GM12878 (cell line): ENCODE measurements at regions not wholly inside any gene's neighbourhood (a gene's known extent, or its start where the extent isn't known, plus 50 kb on each side); places are given as distances from the start of the nearest gene placed in this dataset.

Experiments
- ATAC-seq: fragments of 200-7000 bp; cut with Tn5 transposase; 3 replicates; pipeline ENCODE4 v1.9.1; 2020; ENCODE audit warnings: mild to moderate bottlenecking, moderate library complexity
- BruUV-seq: library from RNA; stranded (reverse); fragments of 400-500 nt; replicated peaks from 2 replicates; lab custom pipeline; 2021; lab: Mats Ljungman, UMichigan
- CTCF ChIA-PET: fragments of 300-600 bp; sonication (Branson Sonifier 250); formaldehyde crosslinking; extraction: SDS; loops from one replicate; lab custom pipeline; 2021; ENCODE audit warnings: inconsistent platforms; lab: Yijun Ruan, JAX
- POLR2A ChIA-PET: fragments of 350-600 bp; formaldehyde crosslinking; extraction: SDS; loops from one replicate; lab custom pipeline; 2021; ENCODE audit warnings: inconsistent platforms; lab: Charles Lee
- RAD21 ChIA-PET: fragments of 300-600 bp; sonication (Branson Sonifier 250); formaldehyde crosslinking; loops from one replicate; lab custom pipeline; 2023; ENCODE audit warnings: antibody characterized with exemption; ENCODE audit not compliant: unreplicated experiment; lab: Charles Lee
- SMC1A ChIA-PET: fragments of 300-600 bp; sonication (Branson Sonifier 250); formaldehyde crosslinking; loops from one replicate; lab custom pipeline; 2023; ENCODE audit not compliant: unreplicated experiment, uncharacterized antibody; lab: Charles Lee
- DNase-seq: peaks from one replicate; pipeline ENCODE4 v3.0.0-alpha.2; 2011; ENCODE audit warnings: low read depth, low spot score
- FAIRE-seq: peaks from 3 replicates; lab custom pipeline; 2011; peaks lifted over from hg19 to GRCh38; lab: Jason Lieb, UNC
- H2AFZ ChIP-seq: 2 replicates; pipeline ENCODE4 v1.6.0; 2011; ENCODE audit warnings: low read depth, low read length, control low read depth; ENCODE audit not compliant: control insufficient read depth
- H3K27ac ChIP-seq: 2 replicates; pipeline ENCODE4 v1.5.1; 2011; ENCODE audit warnings: control low read depth; ENCODE audit not compliant: control insufficient read depth, insufficient read depth
- H3K27me3 ChIP-seq, 2 experiments: replicated peaks in 1 of 2; 2 replicates each; pipeline versions ENCODE4 v1.6.0 to v1.6.1; 2011; ENCODE audit warnings: low read length in 1 of 2; ENCODE audit not compliant: control insufficient read depth in 2 of 2, insufficient read depth in 2 of 2
- H3K36me3 ChIP-seq, 2 experiments: 2 replicates each; pipeline ENCODE4 v1.5.1; 2011; ENCODE audit warnings: low read length in 1 of 2; ENCODE audit not compliant: control insufficient read depth in 2 of 2, insufficient read depth in 2 of 2
- H3K4me1 ChIP-seq: 2 replicates; pipeline ENCODE4 v1.6.1; 2011; ENCODE audit warnings: mild to moderate bottlenecking, low read length, moderate library complexity, mixed read lengths; ENCODE audit not compliant: control insufficient read depth, insufficient read depth
- H3K4me2 ChIP-seq: 2 replicates; pipeline ENCODE4 v1.6.0; 2011; ENCODE audit warnings: control low read depth; ENCODE audit not compliant: control insufficient read depth, insufficient read depth
- H3K4me3 ChIP-seq: fragments of 200-600 bp; sonication (generic); 2 replicates; pipeline ENCODE4 v1.5.1; 2016
- H3K79me2 ChIP-seq: 2 replicates; pipeline ENCODE4 v1.6.0; 2011; ENCODE audit warnings: low read length; ENCODE audit not compliant: control insufficient read depth, insufficient read depth
- H3K9ac ChIP-seq: 2 replicates; pipeline ENCODE4 v1.8.0; 2011; ENCODE audit warnings: low read length, control low read depth, mixed read lengths; ENCODE audit not compliant: control insufficient read depth, insufficient read depth
- H3K9me3 ChIP-seq: replicated peaks from 3 replicates; pipeline ENCODE4 v1.5.1; 2011; ENCODE audit warnings: mild to moderate bottlenecking, low read length; ENCODE audit not compliant: control insufficient read depth, insufficient read depth
- H4K20me1 ChIP-seq: 2 replicates; pipeline ENCODE4 v1.6.0; 2011; ENCODE audit not compliant: control insufficient read depth, insufficient read depth
- BCL11A ChIP-seq: IDR thresholded peaks from 2 replicates; pipeline ENCODE4 v1.6.1; 2011; ENCODE audit warnings: low read depth, low read length
- CBX3 ChIP-seq: fragments of 200-600 bp; sonication (generic); IDR thresholded peaks from 2 replicates; pipeline ENCODE4 v1.6.1; 2016; ENCODE audit warnings: low read depth, borderline replicate concordance
- FOXM1 ChIP-seq: IDR thresholded peaks from 2 replicates; pipeline ENCODE4 v1.6.1; 2012; ENCODE audit warnings: low read depth, mild to moderate bottlenecking, inconsistent platforms, low read length, moderate library complexity
- IKZF1 ChIP-seq: fragments of 450-650 bp; conservative IDR thresholded peaks from 2 replicates; pipeline ENCODE4 v1.6.1; 2017; ENCODE audit warnings: antibody characterized with exemption, mild to moderate bottlenecking
- LARP7 ChIP-seq: fragments of 450-650 bp; IDR thresholded peaks from 2 replicates; pipeline ENCODE4 v1.6.1; 2017; ENCODE audit warnings: mild to moderate bottlenecking
- MEF2A ChIP-seq: IDR thresholded peaks from 2 replicates; pipeline ENCODE4 v1.6.1; 2011; ENCODE audit warnings: low read depth, mild to moderate bottlenecking, low read length, moderate library complexity; ENCODE audit not compliant: insufficient read depth
- MEF2B ChIP-seq: fragments of 450-650 bp; IDR thresholded peaks from 2 replicates; pipeline ENCODE4 v1.6.1; 2018; ENCODE audit warnings: mild to moderate bottlenecking, moderate library complexity; ENCODE audit not compliant: partially characterized antibody, poor library complexity, severe bottlenecking
- SP1 ChIP-seq: IDR thresholded peaks from one replicate; pipeline ENCODE4 v1.6.1; 2011; ENCODE audit warnings: low read depth, low read length
- SPI1 ChIP-seq: IDR thresholded peaks from 2 replicates; pipeline ENCODE4 v1.6.1; 2011; ENCODE audit warnings: low read depth, mild to moderate bottlenecking, low read length, moderate library complexity, borderline replicate concordance; ENCODE audit not compliant: insufficient read depth
- STAT3 ChIP-seq: IDR thresholded peaks from 2 replicates; pipeline ENCODE4 v1.6.1; 2011; ENCODE audit warnings: low read depth, low read length, improper control_type of control experiment
- TCF12 ChIP-seq: IDR thresholded peaks from 2 replicates; pipeline ENCODE4 v1.6.1; 2011; ENCODE audit warnings: low read depth, mild to moderate bottlenecking, low read length
- ZBTB11 ChIP-seq: fragments of 450-650 bp; formaldehyde crosslinking; IDR thresholded peaks from 2 replicates; pipeline ENCODE4 v1.5.0; 2022; ENCODE audit warnings: mild to moderate bottlenecking, missing genetic modification characterization
- WGBS: methylation state at CpG from one replicate; pipeline ENCODE4 v1.1.6; 2016; ENCODE audit warnings: low lambda C conversion rate; ENCODE audit not compliant: insufficient replicate concordance, insufficient coverage; ENCODE audit errors: missing lambda C conversion rate; 5-methylcytosine and 5-hydroxymethylcytosine counted together
- in situ Hi-C: fragments of 300-500 bp; cut with MboI; formaldehyde crosslinking; loops from 9 replicates; pipeline ENCODE4 v1.14.3; 2018; ENCODE audit warnings: mixed read lengths
- intact Hi-C: fragments of 100-400 bp; cut with micrococcal nuclease; formaldehyde crosslinking; loops from one replicate; pipeline ENCODE4 v1.14.2; 2022; ENCODE audit not compliant: unreplicated experiment
- TF ChIP-seq, protein P1 (sequence below): IDR thresholded peaks from 2 replicates; pipeline ENCODE4 v1.6.1; 2012; ENCODE audit warnings: low read length, inconsistent platforms

GRCh38 chr14:104376202-104377140, 203.1 kb upstream of the C14orf180 start:
- Histone ChIP-seq H4K20me1 (no peaks in the 10 kb centered on the region), H3K9ac (no peak overlapping the region), H3K79me2 (no peaks in the 10 kb centered on the region), H3K27me3 (no peaks in the 10 kb centered on the region), H2AFZ (no peak overlapping the region), H3K36me3 (no peaks in the 10 kb centered on the region), H3K4me3 (no peak overlapping the region), H3K9me3 (peaks cover 1% of the 10 kb centered on the region; the same call in 1 of the 3 replicates), H3K4me1 (no peaks in the 10 kb centered on the region)
- ATAC-seq (no peak), DNase-seq (no peak), FAIRE-seq (no peak)
- ChIA-PET RAD21 (no interaction called here), SMC1A (interaction anchor here (1.0 kb wide), 1 partner anchor 9 kb away, joined by 3 read pairs; no protein-coding TSS in a partner anchor)
- in situ Hi-C loops = no loop called here
- no TSS peak for BruUV-seq
- no peak for TF ChIP-seq MEF2B
- TF ChIP-seq CBX3 = no peak
- TF ChIP-seq ZBTB11 (CRISPR knock-in tag) = no peak
- TF ChIP-seq SPI1 = no peak
- TF ChIP-seq IKZF1 = no peak
- TF ChIP-seq BCL11A = no peak
- TF ChIP-seq FOXM1 = no peak
- TF ChIP-seq, protein P1, sequence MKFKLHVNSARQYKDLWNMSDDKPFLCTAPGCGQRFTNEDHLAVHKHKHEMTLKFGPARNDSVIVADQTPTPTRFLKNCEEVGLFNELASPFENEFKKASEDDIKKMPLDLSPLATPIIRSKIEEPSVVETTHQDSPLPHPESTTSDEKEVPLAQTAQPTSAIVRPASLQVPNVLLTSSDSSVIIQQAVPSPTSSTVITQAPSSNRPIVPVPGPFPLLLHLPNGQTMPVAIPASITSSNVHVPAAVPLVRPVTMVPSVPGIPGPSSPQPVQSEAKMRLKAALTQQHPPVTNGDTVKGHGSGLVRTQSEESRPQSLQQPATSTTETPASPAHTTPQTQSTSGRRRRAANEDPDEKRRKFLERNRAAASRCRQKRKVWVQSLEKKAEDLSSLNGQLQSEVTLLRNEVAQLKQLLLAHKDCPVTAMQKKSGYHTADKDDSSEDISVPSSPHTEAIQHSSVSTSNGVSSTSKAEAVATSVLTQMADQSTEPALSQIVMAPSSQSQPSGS = no peak
- TF ChIP-seq LARP7 = no peak
- no peak for TF ChIP-seq STAT3
- TF ChIP-seq SP1 = no peak
- no peak for TF ChIP-seq MEF2A
- TF ChIP-seq TCF12 = no peak
- TF ChIP-seq, all 136 proteins: peak for 0
- Histone ChIP-seq H3K4me2 (no peak overlapping the region), H3K27ac (no peak overlapping the region)
- POLR2A ChIA-PET = no interaction called here
- WGBS = 37% methylated on average over 30 of the region's 31 CpGs
- CTCF ChIA-PET = no interaction called here
- intact Hi-C loops = no loop called here
